H1 (cell line): ENCODE measurements at regions not wholly inside any gene's neighbourhood (a gene's known extent, or its start where the extent isn't known, plus 50 kb on each side); places are given as distances from the start of the nearest gene placed in this dataset.

Experiments used
- CTCF ChIA-PET: fragments of 300-600 bp; sonication (Branson Sonifier 250); formaldehyde crosslinking; loops from one replicate; lab custom pipeline; 2021; ENCODE audit not compliant: partially characterized antibody; lab: Charles Lee
- POLR2A ChIA-PET: fragments of 300-600 bp; sonication (Branson Sonifier 250); formaldehyde crosslinking; loops from one replicate; lab custom pipeline; 2021; ENCODE audit warnings: inconsistent platforms; ENCODE audit not compliant: partially characterized antibody; lab: Charles Lee
- DNase-seq, 2 experiments: peaks; one replicate each; pipeline versions ENCODE4 v3.0.0 to v3.0.0-alpha.2; 2010 to 2022; ENCODE audit warnings: low spot score in 2 of 2, low read depth in 1 of 2, mixed read lengths in 1 of 2
- FAIRE-seq: peaks from 2 replicates; lab custom pipeline; 2011; peaks lifted over from hg19 to GRCh38; lab: Jason Lieb, UNC
- H2AFZ ChIP-seq: 2 replicates; pipeline ENCODE4 v1.8.1; 2012; ENCODE audit warnings: low read length, inconsistent platforms
- H2AK5ac ChIP-seq: 2 replicates; pipeline ENCODE4 v1.6.1; 2013; ENCODE audit warnings: low read depth, low read length
- H2BK120ac ChIP-seq: replicated peaks from 2 replicates; pipeline ENCODE3; 2013; ENCODE audit warnings: low read depth, low read length, inconsistent platforms
- H2BK12ac ChIP-seq: 2 replicates; pipeline ENCODE4 v1.6.1; 2013; ENCODE audit warnings: low read depth, low read length
- H2BK15ac ChIP-seq: 2 replicates; pipeline ENCODE4 v1.6.1; 2013; ENCODE audit warnings: low read length
- H2BK20ac ChIP-seq: 2 replicates; pipeline ENCODE4 v1.6.1; 2013; ENCODE audit warnings: low read length
- H2BK5ac ChIP-seq: 2 replicates; pipeline ENCODE4 v1.6.1; 2013; ENCODE audit warnings: low read depth, low read length
- H3K14ac ChIP-seq: 2 replicates; pipeline ENCODE4 v1.6.1; 2013; ENCODE audit warnings: inconsistent platforms; ENCODE audit not compliant: insufficient read length
- H3K18ac ChIP-seq: 2 replicates; pipeline ENCODE4 v1.6.1; 2013; ENCODE audit warnings: low read length; ENCODE audit errors: extremely low read depth
- H3K23ac ChIP-seq: 2 replicates; pipeline ENCODE4 v1.6.1; 2013; ENCODE audit warnings: inconsistent platforms; ENCODE audit not compliant: insufficient read length
- H3K23me2 ChIP-seq: 2 replicates; pipeline ENCODE4 v1.6.1; 2013; ENCODE audit warnings: low read depth, low read length
- H3K27ac ChIP-seq: 2 replicates; pipeline ENCODE4 v1.6.1; 2011; ENCODE audit warnings: low read depth, low read length, inconsistent platforms
- H3K27me3 ChIP-seq, 4 experiments: replicated peaks in 1 of 4; 1 replicate in 1 of 4; 2 replicates in 3 of 4; pipeline versions ENCODE4 v1.6.1 to v1.8.1; 2011 to 2013; ENCODE audit warnings: low read length in 3 of 4, mild to moderate bottlenecking in 3 of 4, inconsistent platforms in 2 of 4, mixed read lengths in 2 of 4, moderate library complexity in 1 of 4; ENCODE audit not compliant: control insufficient read depth in 3 of 4, insufficient read depth in 3 of 4; ENCODE audit errors: extremely low read depth in 1 of 4
- H3K36me3 ChIP-seq, 4 experiments: 2 replicates each; pipeline versions ENCODE4 v1.6.1 to v1.8.1; 2011 to 2013; ENCODE audit warnings: mild to moderate bottlenecking in 4 of 4, low read length in 3 of 4, moderate library complexity in 2 of 4, control low read depth in 1 of 4, inconsistent platforms in 1 of 4; ENCODE audit not compliant: insufficient read depth in 4 of 4, control insufficient read depth in 2 of 4
- H3K4ac ChIP-seq: replicated peaks from 2 replicates; pipeline ENCODE3; 2013; ENCODE audit warnings: low read length, low read depth, mixed read lengths, inconsistent platforms; ENCODE audit not compliant: insufficient read length
- H3K4me1 ChIP-seq, 4 experiments: replicated peaks in 1 of 4; 1 replicate in 1 of 4; 2 replicates in 3 of 4; pipeline versions ENCODE4 v1.6.1 to v1.8.1; 2011 to 2013; ENCODE audit warnings: low read length in 3 of 4, inconsistent platforms in 2 of 4, mixed read lengths in 1 of 4; ENCODE audit not compliant: insufficient read depth in 4 of 4, control insufficient read depth in 3 of 4
- H3K4me2 ChIP-seq, 2 experiments: 2 replicates each; pipeline versions ENCODE4 v1.6.1 to v1.8.1; 2011 to 2013; ENCODE audit warnings: low read depth in 2 of 2, low read length in 2 of 2, control low read depth in 1 of 2, inconsistent platforms in 1 of 2, mild to moderate bottlenecking in 1 of 2; ENCODE audit not compliant: insufficient read depth in 1 of 2
- H3K4me3 ChIP-seq, 4 experiments: fragments of 200-600, 300-600 bp in 1 of 4; sonication (generic), shearing (Covaris generic), sonication (Bioruptor Twin) in 1 of 4; 2 replicates each; pipeline versions ENCODE4 v1.5.1 to v1.8.1; 2011 to 2016; ENCODE audit warnings: low read length in 4 of 4, low read depth in 3 of 4, control low read depth in 2 of 4, inconsistent platforms in 2 of 4, mild to moderate bottlenecking in 2 of 4, mixed read lengths in 1 of 4, moderate library complexity in 1 of 4; ENCODE audit not compliant: insufficient read depth in 2 of 4; ENCODE audit errors: extremely low read depth in 1 of 4
- H3K56ac ChIP-seq: replicated peaks from 2 replicates; pipeline ENCODE3; 2013; ENCODE audit warnings: low read depth, mild to moderate bottlenecking, mixed read lengths, low read length, inconsistent platforms; ENCODE audit not compliant: insufficient read length
- H3K79me1 ChIP-seq: 2 replicates; pipeline ENCODE4 v1.6.1; 2013; ENCODE audit warnings: low read depth, low read length, control low read depth
- H3K79me2 ChIP-seq, 2 experiments: 2 replicates each; pipeline versions ENCODE4 v1.6.1 to v1.8.1; 2012 to 2013; ENCODE audit warnings: low read length in 2 of 2, mild to moderate bottlenecking in 2 of 2, inconsistent platforms in 1 of 2; ENCODE audit not compliant: insufficient read depth in 2 of 2, control insufficient read depth in 1 of 2
- H3K9ac ChIP-seq, 4 experiments: replicated peaks in 1 of 4; 1 replicate in 1 of 4; 2 replicates in 3 of 4; pipeline versions ENCODE4 v1.6.1 to v1.8.1; 2011 to 2013; ENCODE audit warnings: low read depth in 3 of 4, low read length in 3 of 4, control low read depth in 2 of 4, mild to moderate bottlenecking in 2 of 4, moderate library complexity in 2 of 4, inconsistent platforms in 1 of 4; ENCODE audit errors: extremely low read depth in 1 of 4
- H3K9me3 ChIP-seq, 2 experiments: 2 replicates each; pipeline versions ENCODE4 v1.6.1 to v1.8.1; 2012 to 2013; ENCODE audit warnings: mild to moderate bottlenecking in 2 of 2, moderate library complexity in 2 of 2, control low read depth in 1 of 2, inconsistent platforms in 1 of 2, low read depth in 1 of 2, low read length in 1 of 2, mixed read lengths in 1 of 2; ENCODE audit not compliant: insufficient read depth in 2 of 2
- H4K20me1 ChIP-seq, 2 experiments: replicated peaks in 1 of 2; 2 replicates each; pipeline versions ENCODE3 to v1.8.1; 2011 to 2013; ENCODE audit warnings: inconsistent platforms in 2 of 2, low read length in 2 of 2, mild to moderate bottlenecking in 1 of 2; ENCODE audit not compliant: insufficient read depth in 2 of 2, control insufficient read depth in 1 of 2
- H4K5ac ChIP-seq: 2 replicates; pipeline ENCODE4 v1.6.1; 2013; ENCODE audit warnings: low read length, low read depth, mixed read lengths, inconsistent platforms; ENCODE audit not compliant: insufficient read length
- H4K8ac ChIP-seq: 2 replicates; pipeline ENCODE4 v1.8.0; 2013; ENCODE audit warnings: mild to moderate bottlenecking, moderate library complexity, low read length, inconsistent platforms; ENCODE audit not compliant: insufficient read depth; ENCODE audit errors: extremely low read depth
- H4K91ac ChIP-seq: replicated peaks from 2 replicates; pipeline ENCODE3; 2013; ENCODE audit warnings: low read length, mixed read lengths, inconsistent platforms; ENCODE audit not compliant: insufficient read length
- ASH2L ChIP-seq: fragments of 200-600, 300-600 bp; sonication (generic); IDR thresholded peaks from one replicate; pipeline ENCODE4 v1.7.1; 2017; ENCODE audit warnings: low read length
- BRCA1 ChIP-seq: IDR thresholded peaks from 2 replicates; pipeline ENCODE4 v1.6.1; 2012; ENCODE audit warnings: low read depth, low read length, improper control_type of control experiment
- JUND ChIP-seq: IDR thresholded peaks from 2 replicates; pipeline ENCODE4 v1.6.1; 2011; ENCODE audit warnings: mild to moderate bottlenecking, improper control_type of control experiment, low read length
- RFX5 ChIP-seq: IDR thresholded peaks from 2 replicates; pipeline ENCODE4 v1.6.1; 2011; ENCODE audit warnings: low read depth, low read length, improper control_type of control experiment, borderline replicate concordance
- TEAD4 ChIP-seq: IDR thresholded peaks from 2 replicates; pipeline ENCODE4 v1.6.1; 2012; ENCODE audit warnings: low read depth, low read length, inconsistent platforms, mixed read lengths
- YY1 ChIP-seq: IDR thresholded peaks from 2 replicates; pipeline ENCODE4 v1.6.1; 2011; ENCODE audit warnings: low read depth, mild to moderate bottlenecking, low read length
- WGBS, 2 experiments: shearing (Covaris generic) in 1 of 2; methylation state at CpG; one replicate each; pipeline versions ENCODE4 v1.1.6 to v1.1.7; 2013 to 2015; ENCODE audit warnings: low lambda C conversion rate in 2 of 2, mixed read lengths in 2 of 2, inconsistent platforms in 1 of 2, low coverage in 1 of 2, missing lambda C conversion rate in 1 of 2; ENCODE audit not compliant: insufficient replicate concordance in 2 of 2, insufficient coverage in 1 of 2, insufficient read length in 1 of 2; ENCODE audit errors: extremely low coverage in 1 of 2, missing lambda C conversion rate in 1 of 2; 5-methylcytosine and 5-hydroxymethylcytosine counted together

- H3K18ac ChIP-seq = no peak overlapping the region
- H3K23me2 ChIP-seq = no peaks in the 10 kb centered on the region
- H4K20me1 ChIP-seq = no peaks in the 10 kb centered on the region
- no peaks in the 10 kb centered on the region for H3K4me1 ChIP-seq
- H2BK12ac ChIP-seq = no peak overlapping the region
- no peak overlapping the region for H3K9ac ChIP-seq
- H3K79me1 ChIP-seq = no peaks in the 10 kb centered on the region
- H4K5ac ChIP-seq = no peak overlapping the region
- ChIA-PET POLR2A (no interaction called here), CTCF (interaction anchor here (1.2 to 1.3 kb wide), 2 partner anchors 35 to 49 kb away, joined by 3 to 5 read pairs; no protein-coding TSS in a partner anchor)
- H2BK120ac ChIP-seq = no peak overlapping the region
- no peak overlapping the region for H2BK15ac ChIP-seq
- H3K4me3 ChIP-seq = no peak overlapping the region
- no peaks in the 10 kb centered on the region for H3K9me3 ChIP-seq
- FAIRE-seq = no peak
- no peak overlapping the region for H2BK5ac ChIP-seq
- H4K8ac ChIP-seq = no peak overlapping the region
- H3K4ac ChIP-seq = no peak overlapping the region
- no peaks in the 10 kb centered on the region for H3K36me3 ChIP-seq
- no peak overlapping the region for H3K14ac ChIP-seq
- H4K91ac ChIP-seq = no peak overlapping the region
- H3K27ac ChIP-seq = no peak overlapping the region
- no peak overlapping the region for H2BK20ac ChIP-seq
- TF ChIP-seq TEAD4 = no peak
- TF ChIP-seq RFX5 = no peak
- no peak for TF ChIP-seq ASH2L
- no peak for TF ChIP-seq YY1
- TF ChIP-seq JUND = peak; percentile 41; the same call in 1 of the 2 replicates
- TF ChIP-seq BRCA1 = no peak
- 87% methylated on average over 2 of the region's 2 CpGs; no CpG with 5 or more reads in 1 of the 2 experiments for WGBS, 2 experiments
- H3K4me2 ChIP-seq = no peak overlapping the region
- DNase-seq = no peak
- H3K79me2 ChIP-seq = no peaks in the 10 kb centered on the region
- H3K56ac ChIP-seq = no peak overlapping the region
- no peak overlapping the region for H2AFZ ChIP-seq
- no peak overlapping the region for H3K23ac ChIP-seq
- H3K27me3 ChIP-seq = no peaks in the 10 kb centered on the region
- H2AK5ac ChIP-seq = no peak overlapping the region
Observed at GRCh38 chr9:12604164-12604821, 88.9 kb upstream of the TYRP1 start.
